Karpas-422 (cell line): ENCODE measurements at regions not wholly inside any gene's neighbourhood (a gene's known extent, or its start where the extent isn't known, plus 50 kb on each side); places are given as distances from the start of the nearest gene placed in this dataset.
"Not testable (repeated sequence)": the region's sequence is repeated elsewhere in the genome, so short reads cannot be mapped to it uniquely, and the experiment has no call there.

ENCODE experiments used
- DNase-seq: peaks from one replicate; pipeline ENCODE4 v3.0.0-alpha.2; 2015
- H2AFZ ChIP-seq: fragments of 200-600 bp; sonication (generic); 2 replicates; pipeline ENCODE4 v1.6.1; 2014; ENCODE audit warnings: antibody characterized with exemption, low read length, mixed read lengths
- H3K27ac ChIP-seq: fragments of 200-600 bp; sonication (generic); 2 replicates; pipeline ENCODE4 v1.5.1; 2014; ENCODE audit warnings: mild to moderate bottlenecking, low read length, moderate library complexity
- H3K27me3 ChIP-seq: fragments of 200-600 bp; sonication (generic); 2 replicates; pipeline ENCODE4 v1.6.1; 2014; ENCODE audit warnings: low read length, mixed read lengths
- H3K36me3 ChIP-seq: fragments of 200-600 bp; sonication (generic); 2 replicates; pipeline ENCODE4 v1.6.1; 2014; ENCODE audit warnings: low read length, mixed read lengths; ENCODE audit not compliant: insufficient read depth
- H3K4me1 ChIP-seq: fragments of 200-600 bp; sonication (generic); 2 replicates; pipeline ENCODE4 v1.6.1; 2014; ENCODE audit warnings: mild to moderate bottlenecking, low read length, mixed read lengths
- H3K4me2 ChIP-seq: fragments of 200-600 bp; sonication (generic); 2 replicates; pipeline ENCODE4 v1.6.1; 2014; ENCODE audit warnings: low read length, low read depth, mild to moderate bottlenecking; ENCODE audit not compliant: poor library complexity, severe bottlenecking
- H3K4me3 ChIP-seq: fragments of 200-600 bp; sonication (generic); 2 replicates; pipeline ENCODE4 v1.5.1; 2014; ENCODE audit warnings: mild to moderate bottlenecking, antibody characterized with exemption, low read length, mixed read lengths
- H3K79me2 ChIP-seq: fragments of 200-600 bp; sonication (generic); 2 replicates; pipeline ENCODE4 v1.6.1; 2014; ENCODE audit warnings: mild to moderate bottlenecking, low read length, mixed read lengths
- H3K9ac ChIP-seq: fragments of 200-600 bp; sonication (generic); 2 replicates; pipeline ENCODE4 v1.6.0; 2014; ENCODE audit warnings: low read length
- H3K9me2 ChIP-seq: fragments of 200-600 bp; sonication (generic), shearing (Covaris generic); replicated peaks from 2 replicates; pipeline ENCODE4 v1.6.0; 2014; ENCODE audit warnings: mild to moderate bottlenecking, low read length, moderate library complexity; ENCODE audit not compliant: insufficient read depth
- H3K9me3 ChIP-seq: fragments of 300-700, 200-600 bp; sonication (generic); 2 replicates; pipeline ENCODE4 v1.6.1; 2014; ENCODE audit warnings: low read length, mixed read lengths
- H4K20me1 ChIP-seq: fragments of 200-600 bp; sonication (generic); 2 replicates; pipeline ENCODE4 v1.6.1; 2014; ENCODE audit warnings: mild to moderate bottlenecking, antibody characterized with exemption, low read length, low read depth; ENCODE audit not compliant: insufficient read depth

DNA sequence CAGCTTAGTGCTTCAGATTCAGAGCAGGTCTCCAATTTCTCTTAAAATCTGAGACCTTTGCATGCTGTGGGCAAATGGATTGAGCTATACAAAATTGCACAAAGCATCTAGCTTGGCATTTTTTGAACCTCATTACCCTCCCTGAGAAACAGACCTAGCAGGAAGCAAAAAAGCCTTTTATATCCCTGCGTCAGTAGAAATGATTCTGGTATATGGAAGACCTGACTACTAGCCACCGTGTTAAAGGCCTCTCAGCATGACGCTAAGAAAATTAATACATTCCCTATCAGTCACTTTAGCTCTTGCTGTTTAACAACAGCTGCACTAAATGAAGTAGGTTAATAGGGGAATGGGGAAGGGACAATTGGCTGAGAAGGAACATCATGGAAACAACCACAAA lies 110.7 kb upstream of the SMLR1 start:
- H2AFZ ChIP-seq: no peak overlapping the region
- H3K36me3 ChIP-seq: no peaks in the 10 kb centered on the region
- no peak overlapping the region for H3K4me3 ChIP-seq
- H3K9ac ChIP-seq: no peak overlapping the region
- no peaks in the 10 kb centered on the region for H3K27me3 ChIP-seq
- H3K79me2 ChIP-seq: no peaks in the 10 kb centered on the region
- no peaks in the 10 kb centered on the region for H3K9me3 ChIP-seq
- H4K20me1 ChIP-seq: no peaks in the 10 kb centered on the region
- H3K9me2 ChIP-seq: no peaks in the 10 kb centered on the region
- no peak overlapping the region for H3K4me2 ChIP-seq
- H3K27ac ChIP-seq: no peak overlapping the region
- H3K4me1 ChIP-seq: no peaks in the 10 kb centered on the region
- no peak for DNase-seq

DNA sequence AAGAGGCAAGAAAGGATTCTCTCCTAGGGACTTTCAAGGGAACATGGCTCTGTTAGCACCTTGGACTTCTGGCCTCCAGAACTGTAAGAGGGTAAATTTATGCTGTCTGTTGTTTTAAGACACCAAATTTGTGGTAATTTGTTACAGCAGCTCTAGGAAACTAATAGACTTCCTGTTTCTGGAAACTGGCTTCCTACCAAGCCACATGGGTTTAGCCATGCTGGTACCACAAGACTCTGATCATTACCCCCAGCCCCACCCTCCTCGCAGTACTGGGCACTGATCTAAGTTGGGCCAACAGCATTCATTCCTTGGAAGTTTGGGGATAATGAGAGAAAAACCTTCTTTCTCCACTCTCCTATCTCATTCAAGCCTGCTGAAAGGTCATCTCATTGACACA lies 109.5 kb upstream of the SMLR1 start:
- Histone ChIP-seq H3K79me2 (no peaks in the 10 kb centered on the region), H2AFZ (no peak overlapping the region), H3K4me3 (no peak overlapping the region), H3K4me1 (no peaks in the 10 kb centered on the region), H3K9me3 (no peaks in the 10 kb centered on the region), H3K27me3 (no peaks in the 10 kb centered on the region), H3K36me3 (no peaks in the 10 kb centered on the region), H3K27ac (no peak overlapping the region), H3K9ac (no peak overlapping the region), H3K9me2 (no peaks in the 10 kb centered on the region), H3K4me2 (no peak overlapping the region), H4K20me1 (no peaks in the 10 kb centered on the region)
- no peak for DNase-seq

DNA sequence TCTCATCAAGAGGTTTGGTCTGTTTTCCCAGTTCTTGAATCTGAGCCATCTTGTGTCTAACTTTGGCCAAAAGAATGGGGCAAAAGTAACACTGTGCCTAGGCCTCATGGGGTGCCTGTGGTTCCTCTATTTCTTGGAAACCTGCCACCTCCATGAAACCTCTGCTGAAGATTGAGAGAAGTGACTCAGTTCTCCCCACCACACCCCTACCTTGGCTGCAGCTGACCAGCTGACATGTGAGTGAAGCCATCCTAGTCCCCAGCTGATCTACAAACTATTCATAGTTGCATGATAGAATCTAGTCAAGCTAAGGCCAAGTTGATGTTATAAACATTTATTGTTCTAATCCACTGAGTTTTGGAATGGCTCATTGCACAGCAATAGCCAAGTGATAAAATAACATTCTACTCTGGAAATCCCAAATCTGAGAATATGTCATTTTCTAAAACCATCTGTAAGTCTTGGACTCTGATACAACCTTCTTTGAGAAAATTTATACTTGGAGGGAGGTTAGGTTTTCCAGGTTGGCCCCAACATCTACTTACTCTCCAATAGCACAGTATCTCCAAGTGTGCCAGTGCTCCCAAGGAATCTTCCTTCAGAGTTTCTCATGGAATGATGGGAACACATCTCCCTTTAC lies 107.0 kb upstream of the SMLR1 start:
- no peak overlapping the region for H3K4me3 ChIP-seq
- no peak overlapping the region for H3K27ac ChIP-seq
- H3K9me3 ChIP-seq: no peaks in the 10 kb centered on the region
- H3K9me2 ChIP-seq: no peaks in the 10 kb centered on the region
- no peak overlapping the region for H3K9ac ChIP-seq
- H3K4me2 ChIP-seq: no peak overlapping the region
- H3K27me3 ChIP-seq: no peaks in the 10 kb centered on the region
- no peaks in the 10 kb centered on the region for H3K79me2 ChIP-seq
- H4K20me1 ChIP-seq: no peaks in the 10 kb centered on the region
- no peaks in the 10 kb centered on the region for H3K4me1 ChIP-seq
- no peak for DNase-seq
- no peaks in the 10 kb centered on the region for H3K36me3 ChIP-seq
- H2AFZ ChIP-seq: no peak overlapping the region

DNA sequence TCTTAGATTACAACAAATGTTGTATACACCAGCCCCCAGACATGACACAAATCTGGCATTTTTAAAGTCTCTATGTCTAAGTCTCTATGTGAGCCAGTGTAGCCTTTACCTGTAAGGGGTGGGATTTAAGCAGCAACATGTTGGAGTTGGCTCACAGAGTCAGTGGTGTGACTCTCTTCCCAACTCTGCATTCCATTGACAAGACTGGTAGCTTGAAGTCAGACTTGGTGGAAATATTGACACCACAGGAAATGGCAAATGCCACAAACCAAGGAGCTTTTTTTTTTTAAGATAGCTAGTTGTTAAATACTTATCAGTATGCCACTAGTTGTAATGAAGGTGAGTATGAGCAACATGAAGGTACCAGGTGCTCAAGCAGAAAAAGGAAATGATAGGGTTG lies 103.1 kb upstream of the SMLR1 start:
- no peak overlapping the region for H3K27ac ChIP-seq
- no peak for DNase-seq
- H3K9me2 ChIP-seq: no peaks in the 10 kb centered on the region
- no peaks in the 10 kb centered on the region for H3K9me3 ChIP-seq
- H2AFZ ChIP-seq: no peak overlapping the region
- no peak overlapping the region for H3K9ac ChIP-seq
- H4K20me1 ChIP-seq: no peaks in the 10 kb centered on the region
- H3K79me2 ChIP-seq: no peaks in the 10 kb centered on the region
- H3K4me2 ChIP-seq: no peak overlapping the region
- H3K27me3 ChIP-seq: no peaks in the 10 kb centered on the region
- H3K4me1 ChIP-seq: no peaks in the 10 kb centered on the region
- no peaks in the 10 kb centered on the region for H3K36me3 ChIP-seq
- H3K4me3 ChIP-seq: no peak overlapping the region

DNA sequence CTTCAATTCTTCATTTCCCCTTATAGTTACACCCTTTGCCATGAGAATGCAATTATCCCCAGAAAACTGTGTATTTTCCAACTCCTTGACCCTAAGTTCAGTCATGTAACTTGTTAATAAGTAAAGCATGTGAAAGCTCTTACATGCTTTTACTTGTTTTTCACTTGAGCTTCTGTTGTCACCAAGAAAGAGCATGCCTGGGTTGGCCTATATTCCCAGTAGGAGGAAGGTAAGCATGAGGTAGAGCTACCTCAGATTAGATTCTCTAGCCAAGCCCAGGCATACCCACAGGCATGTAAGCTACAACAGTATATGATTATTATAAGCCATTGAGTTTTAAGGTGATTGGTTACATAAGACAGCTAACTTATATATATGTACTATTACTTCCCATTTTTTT lies 101.7 kb upstream of the SMLR1 start:
- Histone ChIP-seq H3K27me3 (no peaks in the 10 kb centered on the region), H3K4me3 (no peak overlapping the region)

DNA sequence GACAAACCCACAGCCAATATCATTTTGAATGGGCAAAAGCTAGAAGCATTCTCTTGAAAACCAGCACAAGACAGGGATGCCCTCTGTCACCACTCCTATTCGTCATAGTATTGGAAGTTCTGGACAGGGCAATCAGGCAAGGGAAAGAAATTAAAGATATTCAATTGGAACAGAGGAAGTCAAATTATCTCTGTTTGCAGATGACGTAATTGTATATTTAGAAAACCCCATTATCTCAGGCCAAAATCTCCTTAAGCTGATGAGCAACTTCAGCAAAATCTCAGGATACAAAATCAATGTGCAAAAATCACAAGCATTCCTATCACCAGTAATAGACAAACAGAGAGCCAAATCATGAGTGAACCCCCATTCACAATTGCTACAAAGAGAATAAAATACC lies 99.1 kb upstream of the SMLR1 start:
- not testable (repeated sequence) for H3K79me2 ChIP-seq, H3K27ac ChIP-seq, H3K4me1 ChIP-seq, H3K36me3 ChIP-seq, H3K9me3 ChIP-seq, H3K4me2 ChIP-seq, DNase-seq, H2AFZ ChIP-seq, H3K4me3 ChIP-seq, H3K27me3 ChIP-seq, H3K9ac ChIP-seq, H4K20me1 ChIP-seq, H3K9me2 ChIP-seq

More for the DNA sequence above, 101.7 kb upstream of the SMLR1 start:
- no peak overlapping the region for H3K27ac ChIP-seq
- no peak for DNase-seq
- no peak overlapping the region for H3K9ac ChIP-seq
- no peaks in the 10 kb centered on the region for H3K9me3 ChIP-seq
- H3K36me3 ChIP-seq: no peaks in the 10 kb centered on the region
- no peaks in the 10 kb centered on the region for H4K20me1 ChIP-seq
- H3K9me2 ChIP-seq: no peaks in the 10 kb centered on the region
- H3K4me1 ChIP-seq: no peaks in the 10 kb centered on the region
- no peak overlapping the region for H2AFZ ChIP-seq
- H3K4me2 ChIP-seq: no peak overlapping the region
- no peaks in the 10 kb centered on the region for H3K79me2 ChIP-seq

DNA sequence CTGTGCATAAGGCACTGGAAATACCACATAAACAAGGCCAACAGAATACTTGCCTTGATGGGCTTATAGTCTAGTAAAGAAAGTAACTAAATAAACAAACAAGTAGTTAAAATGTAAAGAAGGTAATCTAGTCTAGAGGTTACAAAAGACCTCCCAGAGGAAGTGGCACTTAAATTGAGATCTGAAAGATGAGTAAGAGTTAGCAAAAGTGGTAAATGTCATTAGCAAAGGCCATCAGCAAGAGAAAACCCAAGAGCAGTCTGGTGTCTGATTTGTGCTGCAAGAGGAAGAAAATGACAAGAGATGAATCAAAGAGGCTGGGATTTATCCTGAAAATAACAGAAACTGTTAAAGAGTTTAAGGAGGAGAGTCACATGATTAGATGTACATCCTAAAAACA lies 96.6 kb upstream of the SMLR1 start:
- no peak overlapping the region for H3K4me2 ChIP-seq
- no peaks in the 10 kb centered on the region for H3K9me2 ChIP-seq

DNA sequence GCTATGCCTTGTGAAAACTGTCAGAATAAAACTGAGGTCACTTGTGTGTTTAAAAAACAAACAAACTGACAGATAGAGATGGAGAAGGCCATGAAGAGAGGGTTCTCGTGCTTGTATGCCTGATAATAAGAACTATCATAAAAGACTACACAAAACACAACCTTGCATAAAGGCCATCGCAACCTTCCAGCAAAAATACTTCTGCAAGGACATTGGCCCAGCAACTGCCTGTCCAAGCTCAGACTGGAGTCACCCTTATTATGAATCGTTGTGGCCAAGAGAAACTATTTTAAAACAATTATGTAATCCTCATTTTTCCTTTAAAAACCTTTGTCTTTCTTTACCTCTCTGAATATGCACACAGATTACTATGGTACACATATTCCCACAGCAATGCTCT lies 93.0 kb upstream of the SMLR1 start:
- Histone ChIP-seq H2AFZ (no peak overlapping the region), H3K9me2 (no peaks in the 10 kb centered on the region), H3K79me2 (no peaks in the 10 kb centered on the region), H3K27ac (no peak overlapping the region), H4K20me1 (no peaks in the 10 kb centered on the region), H3K9ac (no peak overlapping the region), H3K36me3 (no peaks in the 10 kb centered on the region), H3K9me3 (no peaks in the 10 kb centered on the region), H3K4me2 (no peak overlapping the region), H3K4me1 (no peaks in the 10 kb centered on the region), H3K4me3 (no peak overlapping the region), H3K27me3 (no peaks in the 10 kb centered on the region)
- DNase-seq: no peak

More for the DNA sequence above, 96.6 kb upstream of the SMLR1 start:
- Histone ChIP-seq H3K27me3 (no peaks in the 10 kb centered on the region), H3K4me1 (no peaks in the 10 kb centered on the region), H3K27ac (no peak overlapping the region), H3K79me2 (no peaks in the 10 kb centered on the region), H3K4me3 (no peak overlapping the region), H3K9me3 (no peaks in the 10 kb centered on the region), H4K20me1 (no peaks in the 10 kb centered on the region), H2AFZ (no peak overlapping the region), H3K36me3 (no peaks in the 10 kb centered on the region), H3K9ac (no peak overlapping the region)
- DNase-seq: no peak

DNA sequence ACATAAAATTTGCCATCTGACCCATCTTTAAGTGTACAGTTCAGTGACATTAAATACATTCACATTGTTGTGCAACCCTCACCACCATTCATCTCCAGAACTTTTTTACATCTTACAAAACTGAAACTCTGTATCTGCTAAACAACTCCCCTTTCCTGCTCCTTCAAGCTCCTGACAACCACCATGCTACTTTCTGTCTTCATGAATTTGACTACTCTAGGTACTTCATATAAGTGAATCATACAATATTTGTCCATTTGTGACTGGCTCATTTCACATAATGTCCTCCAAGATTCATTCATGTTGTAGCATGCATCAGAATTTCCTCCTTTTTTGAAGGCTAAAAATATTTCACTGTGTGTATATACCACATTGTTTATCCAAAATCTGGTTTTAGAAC lies 86.9 kb upstream of the SMLR1 start:
- Histone ChIP-seq H4K20me1 (no peaks in the 10 kb centered on the region), H3K9ac (no peak overlapping the region), H3K4me3 (no peak overlapping the region), H3K27me3 (no peaks in the 10 kb centered on the region), H3K4me1 (no peaks in the 10 kb centered on the region), H3K79me2 (no peaks in the 10 kb centered on the region), H3K4me2 (no peak overlapping the region), H3K9me3 (no peaks in the 10 kb centered on the region), H3K36me3 (no peaks in the 10 kb centered on the region), H3K27ac (no peak overlapping the region), H2AFZ (no peak overlapping the region), H3K9me2 (no peaks in the 10 kb centered on the region)
- DNase-seq: no peak
